Spleen (tissue), 11 donors: ENCODE measurements at regions not wholly inside any gene's neighbourhood (a gene's known extent, or its start where the extent isn't known, plus 50 kb on each side); places are given as distances from the start of the nearest gene placed in this dataset.
"Not testable (repeated sequence)": the region's sequence is repeated elsewhere in the genome, so short reads cannot be mapped to it uniquely, and the experiment has no call there.

Experiments
- DNase-seq: peaks from one replicate; pipeline ENCODE4 v3.0.0-alpha.2; 2020
- H3K27ac ChIP-seq, 8 donors: fragments of 200-600 bp; sonication (generic) in 7 of 8; 1 replicate in 4 of 8; 2 replicates in 4 of 8; pipeline versions ENCODE4 v1.5.0 to v1.8.0; 2016 to 2021; ENCODE audit warnings: inconsistent platforms in 4 of 8, mild to moderate bottlenecking in 4 of 8, moderate library complexity in 1 of 8
- H3K27me3 ChIP-seq, 7 donors: fragments of 200-600 bp; sonication (generic) in 6 of 7; replicated peaks in 1 of 7; 1 replicate in 4 of 7; 2 replicates in 3 of 7; pipeline versions ENCODE4 v1.5.0 to v1.8.0; 2016 to 2021; ENCODE audit warnings: inconsistent platforms in 3 of 7, mild to moderate bottlenecking in 1 of 7
- H3K36me3 ChIP-seq, 6 donors: fragments of 200-600 bp; sonication (generic) in 5 of 6; 1 replicate in 4 of 6; 2 replicates in 2 of 6; pipeline versions ENCODE4 v1.5.0 to v1.8.0; 2016 to 2021; ENCODE audit warnings: inconsistent platforms in 2 of 6
- H3K4me1 ChIP-seq, 6 donors: fragments of 200-600 bp; sonication (generic) in 5 of 6; 1 replicate in 3 of 6; 2 replicates in 3 of 6; pipeline versions ENCODE4 v1.5.0 to v1.8.0; 2016 to 2021; ENCODE audit warnings: inconsistent platforms in 3 of 6
- H3K4me3 ChIP-seq, 8 donors: fragments of 200-600 bp; sonication (generic) in 7 of 8; 1 replicate in 4 of 8; 2 replicates in 4 of 8; pipeline versions ENCODE4 v1.5.0 to v1.8.0; 2016 to 2021; ENCODE audit warnings: inconsistent platforms in 4 of 8, mild to moderate bottlenecking in 4 of 8, moderate library complexity in 2 of 8
- H3K9me3 ChIP-seq, 8 donors: fragments of 200-600 bp; sonication (generic) in 7 of 8; 1 replicate in 4 of 8; 2 replicates in 4 of 8; pipeline versions ENCODE4 v1.5.0 to v1.8.0; 2016 to 2021; ENCODE audit warnings: inconsistent platforms in 4 of 8
- CTCF ChIP-seq, 11 experiments: fragments of 200-600 bp in 7 of 11; fragments of 450-650 bp in 4 of 11; sonication (generic) in 4 of 11; IDR thresholded peaks in 8 of 11; conservative IDR thresholded peaks in 3 of 11; 1 replicate in 7 of 11; 2 replicates in 4 of 11; pipeline versions ENCODE4 v1.4.0 to v1.8.0; 2016 to 2021; ENCODE audit warnings: antibody characterized with exemption in 11 of 11, inconsistent platforms in 4 of 11, mild to moderate bottlenecking in 1 of 11
- POLR2A ChIP-seq, 3 donors: fragments of 450-650 bp; IDR thresholded peaks; one replicate each; pipeline ENCODE4 v1.5.1; 2017; ENCODE audit warnings: antibody characterized with exemption in 3 of 3, mild to moderate bottlenecking in 1 of 3
- POLR2AphosphoS5 ChIP-seq, 3 donors: sonication (generic); formaldehyde crosslinking; IDR thresholded peaks; one replicate each; pipeline ENCODE4 v1.5.1; 2017; ENCODE audit warnings: antibody characterized with exemption in 3 of 3
- WGBS, 5 donors: extraction: QIAGEN DNeasy Blood & Tissue Kit in 3 of 5; methylation state at CpG; one replicate each; pipeline versions ENCODE4 v1.1.5 to v1.1.7; 2013 to 2018; 5-methylcytosine and 5-hydroxymethylcytosine counted together
- intact Hi-C: fragments of 100-400 bp; cut with DNase I; formaldehyde crosslinking; loops from one replicate; pipeline ENCODE4 v1.15.0; 2023; ENCODE audit warnings: low total_unique reads
- donor health status: healthy with polysubstance abuse.
- donor health status: DM: no; HTN: no; CAD: no; lungs with moderate emphysema.
- donor health status: DM: no; HTN: no; CAD: no.
- donor health status: Bipolar disorder and iron deficiency.
- donor health status: healthy.
- donor health status: DM: no; HTN: no; CAD: no.
- donor health status: DM: yes; HTN: yes; CAD: no.

- intact Hi-C loops, result no loop called here
- H3K27ac ChIP-seq, result no peak overlapping the region
- 43 to 58% (median 54%) methylated on average over 2 of the region's 2 CpGs for WGBS, 5 donors
- no peak for DNase-seq
- no peak for TF ChIP-seq POLR2AphosphoS5 (IDR thresholded peaks at IDR 0.05)
- TF ChIP-seq CTCF (IDR thresholded peaks at IDR 0.05 in 8 of 11, conservative IDR thresholded peaks at IDR 0.05 in 3 of 11), result no peak
- no peak for TF ChIP-seq POLR2A (IDR thresholded peaks at IDR 0.05)
- H3K9me3 ChIP-seq, result peaks cover 0 to 48% (median 19%) of the 10 kb centered on the region in 8 donors
- no peaks in the 10 kb centered on the region for H3K36me3 ChIP-seq
- H3K27me3 ChIP-seq, result no peaks in the 10 kb centered on the region
- H3K4me1 ChIP-seq, result no peaks in the 10 kb centered on the region
- no peak overlapping the region for H3K4me3 ChIP-seq
Observed at GRCh38 chr9:100739208-100739607, 161.3 kb downstream of the CAVIN4 start.

- H3K27me3 ChIP-seq, result no peaks in the 10 kb centered on the region
- intact Hi-C loops, result no loop called here
- H3K36me3 ChIP-seq, result no peaks in the 10 kb centered on the region
- H3K27ac ChIP-seq, result no peak overlapping the region
- TF ChIP-seq POLR2A (IDR thresholded peaks at IDR 0.05) (no peak), CTCF (IDR thresholded peaks at IDR 0.05 in 8 of 11, conservative IDR thresholded peaks at IDR 0.05 in 3 of 11) (no peak), POLR2AphosphoS5 (IDR thresholded peaks at IDR 0.05) (no peak)
- H3K4me3 ChIP-seq, result no peak overlapping the region
- 73 to 91% (median 81%) methylated on average over 5 of the region's 5 CpGs for whole genome bisulfite sequencing, 5 donors
- no peaks in the 10 kb centered on the region for H3K4me1 ChIP-seq
- DNase-seq, result no peak
- peaks cover 0 to 50% (median 20%) of the 10 kb centered on the region in 8 donors for H3K9me3 ChIP-seq
Observed at GRCh38 chr9:100739666-100740065, 161.8 kb downstream of the CAVIN4 start.

GRCh38 chr9:100748930-100749329, 171.1 kb downstream of the CAVIN4 start:
- H3K4me3 ChIP-seq, H3K27ac ChIP-seq, intact Hi-C loops, H3K27me3 ChIP-seq, H3K36me3 ChIP-seq, DNase-seq, H3K4me1 ChIP-seq: not testable (repeated sequence)
- 74 to 90% (median 75%) methylated on average over 3 to 4 of the region's 4 CpGs for WGBS, 5 donors
- peaks cover 0 to 45% (median 13%) of the 10 kb centered on the region in 8 donors for H3K9me3 ChIP-seq

GRCh38 chr9:100756217-100756616, 178.3 kb downstream of the CAVIN4 start:
- TF ChIP-seq CTCF (IDR thresholded peaks at IDR 0.05 in 8 of 11, conservative IDR thresholded peaks at IDR 0.05 in 3 of 11) (no peak), POLR2AphosphoS5 (IDR thresholded peaks at IDR 0.05) (no peak), POLR2A (IDR thresholded peaks at IDR 0.05) (no peak)
- no peaks in the 10 kb centered on the region for H3K36me3 ChIP-seq
- no peak overlapping the region for H3K4me3 ChIP-seq
- DNase-seq, result no peak
- intact Hi-C loops, result no loop called here
- no peaks in the 10 kb centered on the region for H3K27me3 ChIP-seq
- no peaks in the 10 kb centered on the region for H3K4me1 ChIP-seq
- no peak overlapping the region for H3K27ac ChIP-seq
- peaks cover 0 to 30% (median 11%) of the 10 kb centered on the region in 8 donors for H3K9me3 ChIP-seq
- 49 to 71% (median 61%) methylated on average over 2 of the region's 2 CpGs for WGBS, 5 donors

GRCh38 chr9:100759215-100759614, 181.3 kb downstream of the CAVIN4 start:
- no peak overlapping the region for H3K27ac ChIP-seq
- no peak overlapping the region for H3K4me3 ChIP-seq
- TF ChIP-seq CTCF (IDR thresholded peaks at IDR 0.05 in 8 of 11, conservative IDR thresholded peaks at IDR 0.05 in 3 of 11) (no peak), POLR2A (IDR thresholded peaks at IDR 0.05) (no peak), POLR2AphosphoS5 (IDR thresholded peaks at IDR 0.05) (no peak)
- 55 to 73% (median 65%) methylated on average over 3 of the region's 3 CpGs for WGBS, 5 donors
- intact Hi-C loops, result no loop called here
- H3K27me3 ChIP-seq, result no peaks in the 10 kb centered on the region
- H3K4me1 ChIP-seq, result no peaks in the 10 kb centered on the region
- peaks cover 0 to 13% (median 6%) of the 10 kb centered on the region in 8 donors for H3K9me3 ChIP-seq
- no peak for DNase-seq
- no peaks in the 10 kb centered on the region for H3K36me3 ChIP-seq
